Endodermal cell (in vitro differentiated cells): ENCODE measurements at regions not wholly inside any gene's neighbourhood (a gene's known extent, or its start where the extent isn't known, plus 50 kb on each side); places are given as distances from the start of the nearest gene placed in this dataset.

Experiments
- DNase-seq: peaks from one replicate; pipeline ENCODE4 v3.0.0-alpha.2; 2017
- H3K27ac ChIP-seq: 2 replicates; pipeline ENCODE4 v1.5.1; 2013; ENCODE audit warnings: mild to moderate bottlenecking, low read depth, low read length, moderate library complexity
- H3K27me3 ChIP-seq: 2 replicates; pipeline ENCODE4 v1.6.1; 2013; ENCODE audit warnings: mild to moderate bottlenecking, low read length, moderate library complexity; ENCODE audit not compliant: insufficient read depth, control insufficient read depth, poor library complexity, severe bottlenecking
- H3K36me3 ChIP-seq: 2 replicates; pipeline ENCODE4 v1.7.0; 2013; ENCODE audit warnings: mild to moderate bottlenecking, low read length, moderate library complexity; ENCODE audit not compliant: control insufficient read depth, insufficient read depth
- H3K4me1 ChIP-seq: one replicate; pipeline ENCODE4 v1.7.0; 2013; ENCODE audit warnings: low read length; ENCODE audit not compliant: control insufficient read depth, insufficient read depth
- H3K4me3 ChIP-seq: 2 replicates; pipeline ENCODE4 v1.5.1; 2013; ENCODE audit warnings: mild to moderate bottlenecking, low read length, moderate library complexity
- H3K9ac ChIP-seq: 2 replicates; pipeline ENCODE4 v1.6.1; 2013; ENCODE audit warnings: mild to moderate bottlenecking, low read length, moderate library complexity; ENCODE audit not compliant: poor library complexity, severe bottlenecking; ENCODE audit errors: extremely low read depth
- H3K9me3 ChIP-seq: 2 replicates; pipeline ENCODE4 v1.6.1; 2013; ENCODE audit warnings: mild to moderate bottlenecking, low read length, moderate library complexity; ENCODE audit not compliant: control insufficient read depth
- H3K27ac Mint-ChIP-seq: 2 replicates; pipeline ENCODE4 v1.8.0; 2020; ENCODE audit warnings: mixed read lengths
- H3K27me3 Mint-ChIP-seq: 2 replicates; pipeline ENCODE4 v1.8.0; 2021; ENCODE audit warnings: mild to moderate bottlenecking, mixed read lengths; ENCODE audit not compliant: insufficient read depth
- H3K36me3 Mint-ChIP-seq: 2 replicates; pipeline ENCODE4 v1.8.0; 2020; ENCODE audit warnings: low read depth, mixed read lengths
- H3K4me1 Mint-ChIP-seq: 2 replicates; pipeline ENCODE4 v1.8.0; 2020; ENCODE audit warnings: mixed read lengths
- H3K4me3 Mint-ChIP-seq: 2 replicates; pipeline ENCODE4 v1.8.0; 2020; ENCODE audit warnings: mild to moderate bottlenecking, moderate library complexity, mixed read lengths
- H3K9me3 Mint-ChIP-seq: 2 replicates; pipeline ENCODE4 v1.8.0; 2020; ENCODE audit warnings: mild to moderate bottlenecking, mixed read lengths
- CTCF ChIP-seq: fragments of 200-600 bp; sonication (generic); conservative IDR thresholded peaks from 2 replicates; pipeline ENCODE4 v1.5.0; 2021; ENCODE audit warnings: antibody characterized with exemption, mild to moderate bottlenecking
- WGBS, 2 experiments: methylation state at CpG; one replicate each; pipeline versions ENCODE4 v1.1.5 to v1.1.7; 2013; ENCODE audit warnings: missing lambda C conversion rate in 2 of 2, mixed read lengths in 1 of 2; ENCODE audit not compliant: insufficient coverage in 1 of 2, insufficient read length in 1 of 2; 5-methylcytosine and 5-hydroxymethylcytosine counted together

- Histone ChIP-seq H3K4me1 (no peaks in the 10 kb centered on the region), H3K4me3 (no peak overlapping the region), H3K9me3 (no peaks in the 10 kb centered on the region), H3K36me3 (no peaks in the 10 kb centered on the region), H3K27ac (no peak overlapping the region), H3K9ac (no peak overlapping the region), H3K27me3 (no peaks in the 10 kb centered on the region)
- WGBS, 2 experiments: 67 to 70% methylated on average over 3 to 5 of the region's 6 CpGs
- Mint-ChIP-seq H3K4me1 (no peaks in the 10 kb centered on the region), H3K9me3 (no peaks in the 10 kb centered on the region), H3K36me3 (no peaks in the 10 kb centered on the region), H3K27me3 (no peaks in the 10 kb centered on the region), H3K27ac (no peak overlapping the region), H3K4me3 (no peak overlapping the region)
- TF ChIP-seq CTCF: peak; percentile 39
- no peak for DNase-seq
Measured at GRCh38 chr17:71760062-71760720, 360.6 kb upstream of the SOX9 start.

GRCh38 chr17:71762526-71762925, 358.3 kb upstream of the SOX9 start:
- Mint-ChIP-seq H3K4me3 (no peak overlapping the region), H3K27me3 (peaks cover 2% of the 10 kb centered on the region), H3K4me1 (no peaks in the 10 kb centered on the region), H3K36me3 (no peaks in the 10 kb centered on the region), H3K27ac (no peak overlapping the region), H3K9me3 (no peaks in the 10 kb centered on the region)
- 76% methylated on average over 3 of the region's 3 CpGs; no CpG with 5 or more reads in 1 of the 2 experiments for WGBS, 2 experiments
- Histone ChIP-seq H3K9me3 (no peaks in the 10 kb centered on the region), H3K27ac (no peak overlapping the region), H3K27me3 (no peaks in the 10 kb centered on the region), H3K9ac (no peak overlapping the region), H3K4me3 (no peak overlapping the region), H3K4me1 (no peaks in the 10 kb centered on the region), H3K36me3 (no peaks in the 10 kb centered on the region)
- DNase-seq: no peak
- no peak for TF ChIP-seq CTCF

- H3K27ac Mint-ChIP-seq: no peak overlapping the region
- no peaks in the 10 kb centered on the region for H3K36me3 Mint-ChIP-seq
- 50 to 65% methylated on average over 1 to 3 of the region's 3 CpGs for WGBS, 2 experiments
- H3K4me3 ChIP-seq: no peak overlapping the region
- H3K9me3 ChIP-seq: no peaks in the 10 kb centered on the region
- H3K4me1 ChIP-seq: no peaks in the 10 kb centered on the region
- no peaks in the 10 kb centered on the region for H3K9me3 Mint-ChIP-seq
- H3K27ac ChIP-seq: no peak overlapping the region
- peak; percentile 90 for TF ChIP-seq CTCF
- no peak overlapping the region for H3K9ac ChIP-seq
- no peaks in the 10 kb centered on the region for H3K27me3 ChIP-seq
- DNase-seq: peak; percentile 94
- no peak overlapping the region for H3K4me3 Mint-ChIP-seq
- H3K27me3 Mint-ChIP-seq: peaks cover 2% of the 10 kb centered on the region
- no peaks in the 10 kb centered on the region for H3K4me1 Mint-ChIP-seq
- H3K36me3 ChIP-seq: no peaks in the 10 kb centered on the region
Measured at GRCh38 chr17:71764505-71764904, 356.3 kb upstream of the SOX9 start.
